NCI-H128 (cell line): ENCODE measurements at regions not wholly inside any gene's neighbourhood (a gene's known extent, or its start where the extent isn't known, plus 50 kb on each side); places are given as distances from the start of the nearest gene placed in this dataset.

Source experiments
- DNase-seq: peaks from one replicate; lab custom pipeline; 2025; ENCODE audit not compliant: unreplicated experiment; lab: John Stamatoyannopoulos, UW

GRCh38 chr5:40414922-40415321 lies 264.8 kb upstream of the PTGER4 start:
- no peak for DNase-seq

- no peak for DNase-seq
These were observed 266.0 kb upstream of the PTGER4 start for GRCh38 chr5:40413743-40414142.

GRCh38 chr5:40412771-40413170 lies 266.9 kb upstream of the PTGER4 start:
- no peak for DNase-seq

- DNase-seq = no peak
These were observed 268.6 kb upstream of the PTGER4 start for GRCh38 chr5:40410964-40411635.

- no peak for DNase-seq
These were observed 269.4 kb upstream of the PTGER4 start for GRCh38 chr5:40410231-40410861.

GRCh38 chr5:40409601-40410000 lies 270.1 kb upstream of the PTGER4 start:
- DNase-seq = no peak

GRCh38 chr5:40406741-40407211 lies 272.9 kb upstream of the PTGER4 start:
- no peak for DNase-seq

- DNase-seq = no peak
These were observed 273.5 kb upstream of the PTGER4 start for GRCh38 chr5:40405996-40406740.

GRCh38 chr5:40405230-40405629 lies 274.5 kb upstream of the PTGER4 start:
- no peak for DNase-seq

- no peak for DNase-seq
These were observed 275.1 kb upstream of the PTGER4 start for GRCh38 chr5:40404613-40405012.

GRCh38 chr5:40402007-40402364 lies 277.7 kb upstream of the PTGER4 start:
- DNase-seq = no peak

GRCh38 chr5:40401284-40402006 lies 278.3 kb upstream of the PTGER4 start:
- DNase-seq = no peak

- DNase-seq = no peak
These were observed 279.5 kb upstream of the PTGER4 start for GRCh38 chr5:40400245-40400644.

GRCh38 chr5:40399349-40399748 lies 280.4 kb upstream of the PTGER4 start:
- DNase-seq = no peak

- DNase-seq = no peak
These were observed 281.7 kb upstream of the PTGER4 start for GRCh38 chr5:40397976-40398375.

- no peak for DNase-seq
These were observed 282.6 kb upstream of the PTGER4 start for GRCh38 chr5:40397091-40397490.

GRCh38 chr5:40396317-40396716 lies 283.4 kb upstream of the PTGER4 start:
- no peak for DNase-seq

- DNase-seq = no peak
These were observed 284.5 kb upstream of the PTGER4 start for GRCh38 chr5:40395251-40395650.

- no peak for DNase-seq
These were observed 285.0 kb upstream of the PTGER4 start for GRCh38 chr5:40394698-40395097.

GRCh38 chr5:40391642-40392041 lies 288.1 kb upstream of the PTGER4 start:
- no peak for DNase-seq
